PC-3 (cell line): ENCODE measurements at regions not wholly inside any gene's neighbourhood (a gene's known extent, or its start where the extent isn't known, plus 50 kb on each side); places are given as distances from the start of the nearest gene placed in this dataset.

Source experiments
- CTCF ChIP-seq: fragments of 300-600 bp; sonication (generic); conservative IDR thresholded peaks from 2 replicates; pipeline ENCODE4 v1.5.1; 2017; ENCODE audit warnings: antibody characterized with exemption, low read depth, mild to moderate bottlenecking, low read length
- EZH2 ChIP-seq: fragments of 300-600 bp; sonication (generic); IDR thresholded peaks from one replicate; pipeline ENCODE4 v1.6.1; 2017; ENCODE audit warnings: antibody characterized with exemption, mild to moderate bottlenecking, low read length; ENCODE audit not compliant: unreplicated experiment
- EZH2phosphoT487 ChIP-seq: fragments of 300-600 bp; sonication (generic); IDR thresholded peaks from 2 replicates; pipeline ENCODE4 v1.6.1; 2018; ENCODE audit warnings: mild to moderate bottlenecking, antibody characterized with exemption, low read length, borderline replicate concordance

- no peak for TF ChIP-seq CTCF
- no peak for TF ChIP-seq EZH2phosphoT487
- TF ChIP-seq EZH2: no peak
Observed at GRCh38 chr5:164224772-164225171, 719.4 kb downstream of the MAT2B start.
